ENCODE measurements at regions not wholly inside any gene's neighbourhood (a gene's known extent, or its start where the extent isn't known, plus 50 kb on each side); places are given as distances from the start of the nearest gene placed in this dataset.
"Not testable (repeated sequence)": the region's sequence is repeated elsewhere in the genome, so short reads cannot be mapped to it uniquely, and the experiment has no call there.

DNA sequence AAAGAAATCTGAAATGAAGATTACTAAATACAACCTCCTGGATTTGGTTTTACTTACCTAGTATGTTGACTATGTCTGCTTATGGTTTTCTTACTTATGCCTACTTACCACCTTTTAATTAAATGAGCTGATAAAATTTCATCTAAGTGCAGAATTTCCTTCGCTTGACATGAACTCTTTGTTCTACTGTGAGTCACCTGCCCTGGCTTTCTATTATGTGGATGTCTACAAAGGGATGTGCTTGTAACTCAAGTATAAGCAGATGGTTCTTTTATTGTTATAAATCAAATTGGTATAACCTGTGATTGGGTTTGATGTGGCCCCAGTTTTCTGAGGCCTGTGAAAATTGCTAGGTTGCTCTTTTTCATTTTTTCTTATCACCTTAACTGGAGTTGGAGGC lies 389.1 kb upstream of the ANKRD30A start:
- no peak overlapping the region for H3K4me3 ChIP-seq (ENCODE audit: control insufficient read depth, low read depth, low read length)
- no peak for TF ChIP-seq CTCF (IDR thresholded peaks at IDR 0.05; ENCODE audit: control insufficient read depth, insufficient read depth, low read depth, low read length, missing control alignments)
- no peak for DNase-seq (ENCODE audit: low read depth)

DNA sequence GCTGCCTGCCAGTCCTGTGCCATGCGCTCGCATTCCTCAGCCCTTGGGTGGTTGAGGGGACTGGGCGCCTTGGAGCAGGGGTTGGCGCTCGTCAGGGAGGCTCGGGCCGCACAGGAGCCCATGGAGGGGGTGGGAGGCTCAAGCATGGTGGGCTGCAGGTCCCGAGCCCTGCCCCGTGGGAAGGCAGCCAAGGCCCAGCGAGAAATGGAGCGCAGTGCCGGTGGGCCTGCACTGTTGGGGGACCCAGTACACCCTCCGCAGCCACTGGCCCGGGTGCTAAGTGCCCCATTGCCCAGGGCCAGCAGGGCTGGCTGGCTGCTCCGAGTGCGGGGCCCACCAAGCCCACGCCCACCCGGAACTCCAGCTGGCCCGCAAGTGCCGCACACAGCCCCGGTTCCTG lies 390.8 kb upstream of the ANKRD30A start:
- H3K4me3 ChIP-seq (ENCODE audit: control insufficient read depth, low read depth, low read length); DNase-seq (ENCODE audit: low read depth): not testable (repeated sequence)

DNA sequence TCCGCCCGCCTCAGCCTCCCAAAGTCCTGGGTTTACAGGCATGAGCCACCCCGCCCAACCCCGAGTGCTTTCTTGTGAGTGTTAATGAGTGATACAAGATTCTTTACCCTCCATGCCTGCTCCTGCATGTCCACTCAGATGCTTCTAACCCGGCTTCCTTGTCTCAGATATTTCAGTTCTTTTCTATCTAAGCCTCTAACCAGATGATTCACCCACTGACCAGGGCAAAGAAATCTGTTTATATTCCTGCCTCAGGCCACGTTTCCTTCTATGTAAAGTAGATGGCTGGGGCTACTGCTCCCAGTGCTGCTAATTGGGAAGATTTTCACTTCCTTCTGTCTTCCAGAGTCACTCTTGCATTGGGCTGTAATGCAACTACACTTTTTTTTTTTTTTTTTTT lies 395.1 kb upstream of the ANKRD30A start:
- TF ChIP-seq CTCF (IDR thresholded peaks at IDR 0.05; ENCODE audit: control insufficient read depth, insufficient read depth, low read depth, low read length, missing control alignments), result no peak
- no peak overlapping the region for H3K4me3 ChIP-seq (ENCODE audit: control insufficient read depth, low read depth, low read length)
- DNase-seq (ENCODE audit: low read depth), result no peak

GRCh38 chr10:36728626-36729025 lies 396.8 kb upstream of the ANKRD30A start:
- no peak for DNase-seq (ENCODE audit: low read depth)
- TF ChIP-seq CTCF (IDR thresholded peaks at IDR 0.05; ENCODE audit: control insufficient read depth, insufficient read depth, low read depth, low read length, missing control alignments), result no peak
- no peak overlapping the region for H3K4me3 ChIP-seq (ENCODE audit: control insufficient read depth, low read depth, low read length)

- TF ChIP-seq CTCF (IDR thresholded peaks at IDR 0.05; ENCODE audit: control insufficient read depth, insufficient read depth, low read depth, low read length, missing control alignments), result peak; percentile 67
- DNase-seq (ENCODE audit: low read depth), result peak; percentile 92
- H3K4me3 ChIP-seq (ENCODE audit: control insufficient read depth, low read depth, low read length), result no peak overlapping the region
Observed at GRCh38 chr10:36725581-36726520, 399.5 kb upstream of the ANKRD30A start.

GRCh38 chr10:36722777-36723176 lies 402.6 kb upstream of the ANKRD30A start:
- no peak overlapping the region for H3K4me3 ChIP-seq (ENCODE audit: control insufficient read depth, low read depth, low read length)
- no peak for TF ChIP-seq CTCF (IDR thresholded peaks at IDR 0.05; ENCODE audit: control insufficient read depth, insufficient read depth, low read depth, low read length, missing control alignments)
- DNase-seq (ENCODE audit: low read depth), result no peak

DNA sequence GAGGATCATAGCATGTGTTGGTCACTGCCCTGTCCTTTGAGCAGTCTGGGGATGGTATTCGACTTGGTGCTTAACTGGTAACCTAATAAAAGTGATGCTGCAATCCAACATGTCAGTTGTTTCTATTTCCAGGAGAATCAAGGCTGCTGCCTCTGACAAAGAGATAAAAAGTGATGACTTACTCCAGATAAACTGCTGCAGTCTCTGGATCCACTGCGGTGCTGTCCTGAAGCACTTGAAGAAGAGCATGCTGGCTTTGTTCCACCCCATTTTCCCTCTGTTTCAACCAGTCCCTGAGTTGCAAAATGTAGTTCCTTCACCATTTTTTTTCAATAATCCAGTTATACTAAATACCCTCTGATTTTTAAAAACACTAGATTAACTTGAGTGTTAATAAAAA lies 403.5 kb upstream of the ANKRD30A start:
- DNase-seq (ENCODE audit: low read depth), result peak; percentile 27
- H3K4me3 ChIP-seq (ENCODE audit: control insufficient read depth, low read depth, low read length), result no peak overlapping the region
- no peak for TF ChIP-seq CTCF (IDR thresholded peaks at IDR 0.05; ENCODE audit: control insufficient read depth, insufficient read depth, low read depth, low read length, missing control alignments)
